HG03460 (cell line): ENCODE measurements at regions not wholly inside any gene's neighbourhood (a gene's known extent, or its start where the extent isn't known, plus 50 kb on each side); places are given as distances from the start of the nearest gene placed in this dataset.
"Not testable (repeated sequence)": the region's sequence is repeated elsewhere in the genome, so short reads cannot be mapped to it uniquely, and the experiment has no call there.

Experiments
- ATAC-seq: cut with Tn5 transposase; IDR thresholded peaks from one replicate; pipeline ENCODE4 v1.9.1; 2021; ENCODE audit not compliant: unreplicated experiment

DNA sequence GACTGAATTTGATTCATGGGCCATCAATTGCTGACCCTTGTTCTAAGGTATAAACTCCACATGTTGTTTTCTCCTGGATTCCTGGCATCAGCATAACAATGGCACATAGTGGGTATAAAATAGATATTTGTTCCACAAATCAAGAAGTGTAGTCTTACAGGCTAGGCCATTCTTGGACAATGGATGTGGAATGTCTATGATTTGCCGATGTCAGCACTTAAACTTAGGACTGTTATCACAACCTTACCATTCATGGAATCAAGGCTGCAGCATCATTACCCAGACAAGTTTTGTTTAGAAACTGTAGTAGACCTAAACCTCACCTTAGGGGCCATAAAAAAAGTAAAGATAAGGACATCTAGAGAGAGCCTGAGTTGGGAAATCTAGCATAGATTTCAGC is 680.0 kb downstream of the BRINP1 start:
- no peak for ATAC-seq

DNA sequence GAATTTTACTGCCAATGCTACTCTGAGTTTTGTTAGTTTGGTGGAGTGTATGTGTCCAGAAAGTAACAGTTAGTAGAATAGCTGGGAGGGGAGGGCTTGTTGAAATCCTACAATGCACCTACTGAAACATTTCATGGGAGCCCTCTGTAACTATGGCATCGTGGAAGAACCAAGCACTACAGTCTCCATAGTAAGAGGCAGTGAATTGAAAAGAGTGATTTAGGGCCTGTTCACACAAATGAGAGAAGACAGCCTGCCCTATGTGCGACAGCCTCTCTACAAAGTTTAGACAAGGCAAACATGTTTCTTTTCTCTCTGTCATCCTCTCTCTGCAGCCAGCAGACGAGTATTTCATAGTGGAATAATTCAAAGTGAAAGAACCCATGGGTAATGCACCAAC is 676.6 kb downstream of the BRINP1 start:
- no peak for ATAC-seq

DNA sequence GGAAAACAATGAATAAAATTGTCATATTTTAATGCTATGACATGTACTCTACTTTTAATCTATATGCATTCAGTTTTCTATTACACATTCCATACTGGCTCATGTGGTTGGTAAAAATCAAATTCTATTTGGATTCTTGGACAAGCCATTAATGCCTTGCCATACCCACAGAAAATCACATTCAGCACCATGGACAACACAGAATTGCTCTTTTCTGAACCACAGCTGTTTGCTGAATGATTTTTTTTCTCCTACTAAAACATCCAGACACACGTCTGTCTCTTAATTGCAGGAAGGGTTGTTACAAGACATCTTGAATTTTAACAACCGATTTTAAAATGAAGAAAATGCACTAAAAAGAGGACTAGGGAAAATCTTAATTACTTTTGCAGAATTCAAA is 675.6 kb downstream of the BRINP1 start:
- ATAC-seq: no peak

DNA sequence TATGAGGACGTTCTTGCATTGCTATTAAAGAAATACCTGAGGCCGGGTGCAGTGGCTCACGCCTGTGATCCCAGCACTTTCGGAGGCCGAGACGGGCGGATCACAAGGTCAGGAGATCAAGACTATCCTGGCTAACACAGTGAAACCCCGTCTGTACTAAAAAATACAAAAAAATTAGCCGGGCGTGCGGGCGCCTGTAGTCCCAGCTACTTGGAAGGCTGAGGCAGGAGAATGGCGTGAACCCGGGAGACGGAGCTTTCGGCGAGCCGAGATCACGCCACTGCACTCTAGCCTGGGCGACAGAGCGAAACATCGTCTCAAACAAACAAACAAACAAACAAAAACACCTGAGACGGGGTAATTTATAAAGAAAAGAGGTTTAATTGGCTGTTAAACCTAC is 674.0 kb downstream of the BRINP1 start:
- not testable (repeated sequence) for ATAC-seq

DNA sequence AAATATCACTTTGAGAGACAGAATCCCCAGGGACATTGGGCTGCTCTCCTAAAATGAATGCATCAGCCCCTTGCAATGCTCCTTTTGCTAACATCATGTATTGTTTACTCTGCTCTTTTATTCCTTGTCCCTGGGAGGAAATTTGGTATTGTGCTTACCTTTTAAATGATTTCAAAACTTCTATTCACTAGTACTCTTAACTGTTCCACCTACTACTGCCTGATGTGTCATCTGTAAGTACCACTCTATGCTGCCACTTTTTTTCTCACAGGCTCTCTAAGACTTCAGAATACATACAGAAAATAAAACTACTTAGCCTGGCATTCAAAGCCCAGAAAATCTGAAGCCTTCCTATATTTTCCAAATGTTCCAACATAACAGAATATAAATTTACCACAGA is 667.2 kb downstream of the BRINP1 start:
- no peak for ATAC-seq

DNA sequence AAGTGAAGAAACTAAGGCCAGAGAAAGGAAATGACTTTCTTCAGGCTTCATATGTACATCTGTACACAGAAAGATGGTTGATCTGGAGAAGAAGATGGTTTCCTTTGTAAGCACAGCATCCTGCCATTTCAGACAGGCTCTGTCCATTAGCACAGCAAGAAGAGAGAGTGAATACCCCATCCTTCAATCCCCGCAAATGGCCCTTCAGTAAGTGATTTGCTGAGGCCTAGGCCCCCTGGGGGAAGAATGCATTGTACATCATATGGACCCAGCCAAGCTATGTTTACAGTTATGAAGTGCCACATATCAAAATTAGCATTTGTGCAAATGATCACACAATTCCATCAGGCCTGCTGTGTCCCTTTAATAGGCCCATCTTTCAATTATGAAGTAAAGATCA is 657.4 kb downstream of the BRINP1 start:
- ATAC-seq: no peak

DNA sequence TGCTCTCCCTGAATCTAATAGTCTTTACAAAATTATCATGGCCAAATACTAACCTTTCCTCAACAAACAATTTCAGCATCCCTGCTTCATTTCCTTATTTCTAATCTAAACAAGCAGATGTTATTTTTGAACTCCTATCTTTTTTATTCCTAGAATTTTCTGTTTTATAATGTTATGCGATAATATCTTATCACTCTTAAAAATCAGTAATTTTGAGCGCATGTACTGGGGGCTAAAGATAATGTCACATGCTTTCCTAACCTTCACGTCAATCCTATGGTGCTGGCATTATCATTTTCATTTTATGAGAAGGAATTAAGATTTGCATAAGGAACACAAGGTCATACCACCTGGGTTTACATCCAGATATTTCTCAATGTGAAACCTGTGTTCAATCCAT is 648.0 kb downstream of the BRINP1 start:
- ATAC-seq: no peak

DNA sequence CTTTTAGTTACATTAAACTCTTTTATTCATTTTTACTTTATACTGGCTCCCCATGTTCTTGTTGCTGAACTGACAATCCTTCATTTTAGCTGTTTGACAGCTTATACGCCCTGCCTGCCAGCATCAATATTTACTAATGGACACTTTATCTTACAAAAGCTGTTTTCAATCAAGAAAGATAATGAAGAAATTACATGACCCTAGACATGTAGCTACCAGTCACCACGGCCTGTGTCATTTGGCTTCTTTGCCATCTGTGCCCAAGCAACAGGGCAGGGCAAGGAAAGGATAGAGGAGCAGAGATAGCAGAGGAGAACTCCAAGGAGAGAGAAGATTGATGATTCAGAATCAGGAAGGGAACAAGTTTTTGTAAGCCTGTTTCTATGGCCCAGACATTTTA is 647.3 kb downstream of the BRINP1 start:
- ATAC-seq: no peak

DNA sequence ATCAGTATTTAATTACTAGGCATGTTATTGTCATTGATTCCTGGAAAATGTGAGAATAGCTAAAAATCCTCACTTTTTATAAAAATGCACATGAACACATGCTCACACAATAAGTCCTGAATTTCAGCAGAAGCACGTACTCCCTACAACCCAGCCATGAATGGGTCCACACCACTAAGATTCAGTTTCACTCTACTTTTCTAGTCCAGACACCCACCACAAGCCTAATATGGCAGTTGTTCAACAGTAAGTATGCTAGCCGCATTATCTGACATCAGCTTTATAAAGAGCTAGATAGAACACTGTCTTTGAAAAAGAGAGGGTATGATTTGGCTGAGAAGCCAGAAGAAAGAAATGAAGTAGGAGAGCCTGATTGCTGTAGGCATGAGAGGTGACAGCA is 639.3 kb downstream of the BRINP1 start:
- ATAC-seq: no peak

DNA sequence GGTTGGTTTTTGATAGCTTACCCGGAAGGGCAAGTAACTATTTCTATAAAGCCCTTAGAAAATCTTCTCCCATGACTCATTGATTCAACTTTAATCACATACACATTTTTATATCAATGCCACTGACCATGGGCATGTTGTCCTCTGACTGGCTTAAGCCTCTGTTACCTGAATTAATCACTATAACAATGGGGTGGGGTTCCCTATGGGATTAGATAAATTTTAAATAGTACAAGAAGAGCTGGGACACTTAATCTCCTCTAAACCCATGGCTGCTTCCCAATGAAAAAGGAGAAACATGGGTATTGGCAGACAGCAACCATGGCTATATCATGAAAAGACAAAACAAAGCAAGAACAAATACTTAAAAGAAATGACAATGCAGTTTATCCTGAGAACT is 636.2 kb downstream of the BRINP1 start:
- ATAC-seq: no peak

DNA sequence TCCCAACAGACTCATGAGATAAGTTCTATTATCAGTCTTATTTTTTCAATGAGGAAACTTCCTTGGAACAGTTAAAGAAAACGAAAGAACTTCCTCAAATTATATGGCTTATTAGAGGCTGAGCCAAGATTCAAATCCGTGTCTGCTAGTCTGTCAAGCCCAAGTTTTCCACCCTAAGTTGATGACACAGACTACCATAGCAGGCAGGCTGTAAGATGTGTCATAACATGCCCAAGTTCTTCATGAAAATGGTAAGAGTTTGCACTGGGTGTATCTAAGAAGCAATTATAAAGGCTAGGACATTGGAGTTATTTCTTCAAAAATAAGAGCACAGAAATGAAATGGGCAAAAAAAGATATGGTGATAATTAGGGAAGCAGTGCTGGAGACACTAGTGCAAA is 634.5 kb downstream of the BRINP1 start:
- ATAC-seq: no peak

DNA sequence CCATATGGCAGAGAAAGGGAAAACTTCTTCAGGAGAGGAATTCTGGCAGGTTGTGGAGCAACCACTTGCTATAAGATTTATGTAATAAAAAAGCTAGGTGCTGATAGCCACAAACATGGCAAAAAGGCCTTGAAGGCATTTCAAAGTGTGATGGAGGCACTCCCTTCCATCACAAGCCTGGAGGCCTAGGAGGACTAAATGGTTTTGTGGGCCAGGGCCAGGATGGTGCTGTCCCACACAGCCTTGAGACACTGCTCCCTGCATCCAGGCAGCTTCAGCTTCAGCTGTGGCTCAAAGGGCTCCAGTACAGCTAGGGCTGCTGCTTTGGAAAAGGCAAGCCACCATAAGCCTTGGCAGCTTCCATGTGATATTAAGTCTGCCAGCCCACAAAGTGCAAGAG is 632.8 kb downstream of the BRINP1 start:
- ATAC-seq: no peak

DNA sequence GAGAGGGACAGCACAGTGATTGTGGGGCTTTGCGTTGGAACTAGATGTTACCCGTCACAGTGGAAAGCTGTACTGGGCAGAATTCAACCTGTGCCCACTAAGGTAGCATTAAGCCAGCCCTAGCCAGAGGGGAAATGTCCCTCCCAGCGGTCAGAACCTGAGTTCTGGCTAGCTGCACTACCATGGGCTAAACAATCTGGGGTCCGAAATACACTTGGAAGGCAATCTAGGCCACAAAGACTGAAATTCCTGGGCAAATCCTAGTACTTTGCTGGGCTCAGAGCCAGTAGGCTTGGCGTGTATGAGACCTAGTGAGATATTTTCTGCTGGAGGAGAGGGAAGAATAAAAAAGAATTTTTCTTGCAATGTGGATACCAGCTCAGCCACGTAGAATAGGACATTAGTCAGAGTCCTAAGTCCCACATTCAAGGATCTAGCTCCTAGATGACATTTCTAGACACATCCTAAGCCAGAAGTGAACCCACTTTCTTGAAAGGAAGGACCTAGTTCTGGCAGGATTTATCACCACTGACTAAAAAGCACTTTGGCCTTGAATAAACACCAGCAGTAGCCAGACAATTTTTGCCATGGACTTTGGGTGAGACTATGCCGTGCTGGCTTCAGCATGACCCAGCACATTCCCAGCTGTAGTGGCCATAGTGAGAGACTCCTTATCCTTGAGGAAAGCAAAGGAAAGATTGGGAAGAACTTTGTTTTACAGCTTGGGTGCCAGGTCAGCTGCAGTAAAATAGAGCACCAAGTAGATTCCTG is 618.0 kb downstream of the BRINP1 start:
- no peak for ATAC-seq

DNA sequence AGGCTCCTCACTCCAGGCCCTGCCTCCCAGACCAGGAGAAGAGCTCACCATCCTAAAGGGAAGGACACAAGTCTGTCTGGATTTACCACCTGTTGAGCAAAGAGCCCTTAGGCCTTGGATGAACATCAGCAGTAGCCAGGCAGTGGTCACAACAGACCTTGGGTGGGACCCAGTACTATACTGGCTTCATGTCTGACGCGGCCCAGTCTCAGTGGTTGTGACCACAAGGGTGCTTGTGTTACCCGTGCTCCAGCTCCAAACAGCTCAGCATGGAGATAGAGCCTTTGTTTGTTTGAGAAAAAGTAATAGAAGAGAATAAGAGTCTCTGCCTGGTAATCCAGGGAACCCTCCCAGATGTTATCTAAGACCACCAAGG is 617.4 kb downstream of the BRINP1 start:
- ATAC-seq: no peak

DNA sequence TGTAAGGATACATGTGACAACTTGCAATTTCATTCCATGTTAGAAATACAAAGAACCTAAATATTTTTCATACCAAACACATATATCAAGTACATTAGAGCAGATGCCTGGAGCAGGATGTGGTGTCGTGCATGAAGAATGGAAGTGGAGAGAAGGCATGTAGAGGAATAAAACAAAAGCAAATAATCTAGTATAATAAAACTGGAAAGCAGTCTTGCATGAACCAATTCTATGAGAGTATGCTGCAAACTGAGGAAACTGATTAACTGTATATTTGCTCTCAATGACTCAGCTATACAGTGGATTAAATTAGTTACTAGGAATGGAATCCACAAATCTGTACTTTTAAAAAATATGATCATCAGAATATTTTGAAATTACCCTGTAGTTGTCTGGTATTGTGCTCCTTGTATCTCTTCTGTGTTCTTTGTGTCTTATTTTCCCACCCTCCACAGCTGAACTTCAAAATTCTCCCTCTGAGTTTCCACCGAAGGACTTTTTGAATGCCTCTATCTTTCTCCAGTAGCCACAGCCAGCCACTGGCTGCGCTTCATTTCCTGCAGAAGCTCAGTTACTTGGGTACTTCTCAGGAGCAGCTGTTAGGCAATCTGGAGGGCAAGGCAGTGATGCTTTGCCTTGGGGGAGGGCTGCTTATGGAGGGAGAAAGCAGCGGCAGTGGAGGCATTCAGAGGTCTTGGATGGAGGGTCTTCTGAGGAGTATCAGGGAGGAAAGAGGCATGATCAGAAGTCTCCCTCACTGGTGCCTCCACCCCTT is 608.0 kb downstream of the BRINP1 start:
- ATAC-seq: no peak

DNA sequence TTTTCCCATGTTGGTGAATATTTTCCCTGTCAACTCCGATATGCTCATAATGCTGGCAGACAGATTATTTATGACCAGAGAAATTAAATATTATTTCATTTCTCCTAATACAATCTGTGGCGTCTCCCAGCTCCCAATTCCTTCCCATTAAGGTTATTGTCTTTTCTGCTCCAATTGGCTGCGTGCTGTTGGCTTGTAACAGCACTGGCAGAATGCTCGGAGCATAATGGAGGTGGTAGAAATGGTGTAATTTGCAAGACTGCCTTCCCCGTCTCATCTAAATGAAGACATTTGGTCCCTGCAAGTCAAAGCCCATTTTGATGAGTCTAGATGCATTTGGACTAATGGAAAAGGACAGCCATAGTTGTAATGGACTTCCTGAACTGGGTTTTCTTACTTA is 601.7 kb downstream of the BRINP1 start:
- ATAC-seq: no peak

DNA sequence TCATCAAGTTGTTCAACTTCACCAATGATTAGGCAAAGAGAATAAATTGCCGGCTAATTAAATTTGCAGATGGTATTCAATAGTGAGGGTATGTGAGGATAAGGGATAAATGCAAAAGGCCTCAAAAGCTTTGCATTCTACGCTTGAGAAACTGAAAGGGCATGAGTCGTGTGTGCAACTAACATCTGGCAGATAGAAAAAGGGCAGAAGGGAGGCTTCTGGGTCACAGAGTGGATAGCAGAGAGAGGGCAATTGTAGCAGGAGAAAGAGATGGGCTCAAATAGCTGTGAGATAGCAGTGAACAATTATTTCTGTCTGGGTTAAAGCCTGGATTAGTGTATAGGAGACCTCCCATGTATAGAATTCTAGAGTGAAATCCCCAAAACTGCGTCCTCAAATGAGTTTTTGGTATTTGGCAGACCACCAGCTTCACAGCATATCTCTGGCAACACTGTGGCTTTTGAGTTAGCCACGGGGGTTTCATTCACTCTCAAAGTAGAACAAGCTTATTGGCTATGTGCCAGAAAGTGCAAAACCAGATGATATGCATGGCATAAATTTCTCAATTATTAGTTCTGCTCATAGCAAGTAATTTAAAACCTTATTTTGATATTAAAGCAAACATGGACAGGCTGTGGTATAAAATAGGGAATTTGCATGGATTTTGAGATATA is 586.3 kb downstream of the BRINP1 start:
- ATAC-seq: no peak

DNA sequence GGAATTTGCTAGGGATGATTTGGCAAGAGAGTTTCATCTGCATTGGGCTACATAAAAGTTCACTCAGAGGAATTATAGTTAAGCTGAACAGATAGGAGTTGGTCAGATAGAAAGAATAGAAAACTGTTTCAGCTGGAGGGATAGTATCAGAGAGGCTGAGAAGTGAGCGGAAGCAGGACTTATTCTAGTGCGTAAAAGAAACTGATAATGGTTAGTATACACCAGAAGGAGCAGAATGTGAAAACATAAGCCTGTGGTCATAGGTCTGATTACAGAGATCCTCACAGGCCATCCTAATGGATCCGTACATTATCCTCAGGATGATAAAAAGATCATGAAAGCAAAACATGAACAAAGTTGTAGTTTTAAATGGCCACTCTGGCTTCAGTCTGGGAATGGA is 585.2 kb downstream of the BRINP1 start:
- no peak for ATAC-seq

DNA sequence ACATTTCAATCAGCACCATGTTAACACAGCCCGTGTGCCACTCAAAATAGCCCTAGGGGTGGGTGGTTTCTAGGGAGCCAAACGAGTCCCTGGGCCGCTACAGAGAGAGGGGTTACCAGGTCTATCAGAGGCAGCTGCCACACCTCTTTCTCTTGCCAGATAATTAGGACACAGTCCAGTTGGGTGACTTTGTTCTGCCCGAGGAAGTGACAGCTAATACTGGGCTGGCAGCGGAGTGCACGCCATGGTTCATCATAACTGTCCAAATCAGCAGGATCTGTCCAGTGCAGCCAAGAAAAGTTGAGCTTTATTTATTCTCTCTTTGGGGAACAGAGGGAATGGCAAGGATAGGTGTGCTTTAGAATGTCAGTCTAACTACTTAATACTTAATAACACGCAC is 583.8 kb downstream of the BRINP1 start:
- ATAC-seq: no peak

DNA sequence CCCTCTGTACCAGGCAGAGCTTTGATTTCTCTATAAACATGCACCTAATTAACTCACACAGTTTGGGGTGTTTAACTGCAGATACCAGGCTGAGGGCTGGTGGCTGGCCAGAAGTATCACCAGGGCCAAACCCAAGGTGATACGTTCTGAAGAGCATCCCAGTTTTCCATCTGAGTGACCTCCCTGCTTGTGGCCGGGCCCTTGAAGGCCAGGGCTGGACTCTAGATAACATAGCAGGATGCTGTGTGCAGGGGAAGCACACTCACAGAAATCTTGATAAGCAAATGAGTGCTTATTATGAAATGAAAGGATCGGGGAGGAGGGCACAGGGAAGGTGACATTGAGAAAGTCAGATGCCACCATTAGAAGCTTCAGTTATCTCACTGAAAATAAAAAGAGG is 582.4 kb downstream of the BRINP1 start:
- ATAC-seq: no peak

DNA sequence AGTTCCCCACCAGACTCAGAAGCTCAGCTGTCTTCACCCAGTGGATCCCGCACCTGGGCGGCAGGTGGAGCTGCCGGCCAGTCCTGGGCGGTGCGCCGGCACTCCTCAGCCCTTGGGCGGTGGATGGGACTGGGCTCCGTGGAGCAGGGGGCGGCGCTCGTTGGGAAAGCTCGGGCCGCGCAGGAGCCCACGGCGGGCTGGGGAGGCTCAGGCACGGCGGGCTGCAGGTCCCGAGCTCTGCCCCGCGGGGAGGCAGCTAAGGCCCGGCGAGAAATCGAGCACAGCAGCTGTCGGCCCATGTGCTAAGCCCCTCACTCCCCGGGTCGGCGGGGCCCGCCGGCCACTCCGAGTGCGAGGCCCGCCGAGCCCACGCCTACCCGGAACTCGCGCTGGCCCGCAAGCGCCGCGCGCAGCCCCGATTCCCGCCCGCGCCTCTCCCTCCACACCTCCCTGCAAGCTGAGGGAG is 560.0 kb downstream of the BRINP1 start:
- ATAC-seq: no peak

DNA sequence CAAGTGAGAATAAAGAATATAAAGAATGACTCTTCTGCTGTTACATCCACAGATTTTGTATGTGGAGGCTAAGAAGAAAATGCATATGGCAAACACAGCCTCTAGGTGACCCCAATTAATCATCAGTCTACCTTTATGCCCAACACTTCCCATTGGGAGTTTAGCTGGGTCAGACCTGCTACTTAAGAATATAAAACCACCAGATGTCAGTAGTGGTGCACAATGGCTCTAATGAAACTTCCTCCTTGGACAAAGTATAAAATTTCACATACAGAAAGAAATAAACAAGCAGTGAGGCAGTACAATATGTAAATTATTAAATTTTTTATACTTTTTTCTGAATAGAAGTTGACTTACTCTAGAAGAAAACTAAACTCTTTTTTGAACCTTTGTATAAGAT is 539.9 kb downstream of the BRINP1 start:
- no peak for ATAC-seq
